IgD-negative memory B cell (primary cell): ENCODE measurements at regions not wholly inside any gene's neighbourhood (a gene's known extent, or its start where the extent isn't known, plus 50 kb on each side); places are given as distances from the start of the nearest gene placed in this dataset.
"Not testable (repeated sequence)": the region's sequence is repeated elsewhere in the genome, so short reads cannot be mapped to it uniquely, and the experiment has no call there.

Experiments
- H3K27ac Mint-ChIP-seq, 3 donors: one replicate each; pipeline ENCODE4 v1.8.0; 2020 to 2022; ENCODE audit warnings: mild to moderate bottlenecking in 3 of 3, mixed read lengths in 3 of 3, moderate library complexity in 1 of 3
- H3K27me3 Mint-ChIP-seq: one replicate; pipeline ENCODE4 v1.8.0; 2021; ENCODE audit warnings: mixed read lengths
- H3K36me3 Mint-ChIP-seq: one replicate; pipeline ENCODE4 v1.8.0; 2020; ENCODE audit warnings: mild to moderate bottlenecking, mixed read lengths
- H3K4me1 Mint-ChIP-seq, 3 donors: one replicate each; pipeline ENCODE4 v1.8.0; 2020 to 2022; ENCODE audit warnings: mixed read lengths in 3 of 3, mild to moderate bottlenecking in 1 of 3
- H3K4me3 Mint-ChIP-seq, 4 donors: one replicate each; pipeline ENCODE4 v1.8.0; 2020 to 2022; ENCODE audit warnings: mild to moderate bottlenecking in 4 of 4, mixed read lengths in 4 of 4, moderate library complexity in 3 of 4
- H3K9me3 Mint-ChIP-seq, 3 donors: one replicate each; pipeline ENCODE4 v1.8.0; 2020 to 2021; ENCODE audit warnings: mixed read lengths in 3 of 3, mild to moderate bottlenecking in 1 of 3

GRCh38 chr1:185432948-185433347, 115.9 kb upstream of the IVNS1ABP start:
- Mint-ChIP-seq H3K9me3 (peaks cover 0 to 12% (median 6%) of the 10 kb centered on the region in 3 donors), H3K27me3 (no peaks in the 10 kb centered on the region), H3K27ac (no peak overlapping the region), H3K36me3 (no peaks in the 10 kb centered on the region), H3K4me1 (no peaks in the 10 kb centered on the region), H3K4me3 (no peak overlapping the region)

GRCh38 chr1:185431612-185432011, 114.6 kb upstream of the IVNS1ABP start:
- H3K27me3 Mint-ChIP-seq: peaks cover 1% of the 10 kb centered on the region
- peaks cover 0 to 12% (median 6%) of the 10 kb centered on the region in 3 donors for H3K9me3 Mint-ChIP-seq
- no peak overlapping the region for H3K4me3 Mint-ChIP-seq
- no peak overlapping the region for H3K27ac Mint-ChIP-seq
- no peaks in the 10 kb centered on the region for H3K4me1 Mint-ChIP-seq
- H3K36me3 Mint-ChIP-seq: no peaks in the 10 kb centered on the region

DNA sequence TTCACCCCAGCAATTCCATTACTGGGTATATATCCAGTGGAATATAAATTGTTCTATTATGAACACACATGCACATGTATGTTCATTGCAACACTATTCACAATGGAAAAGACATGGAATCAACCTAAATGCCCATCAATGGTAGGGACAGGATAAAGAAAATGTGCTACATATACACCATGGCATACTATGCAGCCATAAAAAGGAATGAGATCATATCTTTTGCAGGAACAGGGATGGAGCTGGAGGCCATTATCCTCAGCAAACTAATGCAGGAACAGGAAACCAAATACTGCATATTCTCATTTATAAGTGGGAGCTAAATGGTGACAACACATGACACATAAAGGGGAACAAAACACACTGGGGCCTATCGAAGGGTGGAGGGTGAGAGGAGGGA, 112.6 kb upstream of the IVNS1ABP start:
- not testable (repeated sequence) for H3K36me3 Mint-ChIP-seq, H3K27ac Mint-ChIP-seq, H3K4me3 Mint-ChIP-seq, H3K4me1 Mint-ChIP-seq, H3K27me3 Mint-ChIP-seq
- peaks cover 0 to 12% (median 6%) of the 10 kb centered on the region in 3 donors for H3K9me3 Mint-ChIP-seq

- Mint-ChIP-seq H3K4me3 (no peak overlapping the region), H3K4me1 (no peaks in the 10 kb centered on the region), H3K27me3 (peaks cover 1% of the 10 kb centered on the region), H3K9me3 (peaks cover 0 to 12% (median 6%) of the 10 kb centered on the region in 3 donors), H3K27ac (no peak overlapping the region), H3K36me3 (no peaks in the 10 kb centered on the region)
These were observed 110.7 kb upstream of the IVNS1ABP start for GRCh38 chr1:185427776-185428175.

DNA sequence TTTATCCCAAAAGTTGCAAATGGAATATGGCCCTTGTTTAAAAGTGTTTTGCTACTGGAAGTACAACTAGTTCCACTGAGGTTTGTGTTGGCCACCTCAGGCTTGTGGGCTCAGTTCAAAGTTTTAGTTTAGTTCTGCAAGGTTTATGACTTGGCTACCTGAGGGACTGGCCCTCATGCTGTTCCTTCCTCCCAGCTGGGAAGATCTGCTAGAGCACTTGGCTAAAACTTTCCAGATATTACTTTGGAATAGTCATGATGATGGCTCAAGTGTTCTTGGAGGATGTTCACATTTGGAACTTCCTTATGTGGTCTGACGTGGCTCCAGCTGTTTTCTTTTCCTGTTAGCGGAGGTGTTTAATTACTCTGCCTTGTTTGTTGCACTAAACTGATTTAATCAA, 110.2 kb upstream of the IVNS1ABP start:
- H3K4me1 Mint-ChIP-seq: no peaks in the 10 kb centered on the region
- no peak overlapping the region for H3K27ac Mint-ChIP-seq
- no peak overlapping the region for H3K4me3 Mint-ChIP-seq
- H3K9me3 Mint-ChIP-seq: peaks cover 0 to 12% (median 6%) of the 10 kb centered on the region in 3 donors
- H3K27me3 Mint-ChIP-seq: peaks cover 1% of the 10 kb centered on the region
- H3K36me3 Mint-ChIP-seq: no peaks in the 10 kb centered on the region

DNA sequence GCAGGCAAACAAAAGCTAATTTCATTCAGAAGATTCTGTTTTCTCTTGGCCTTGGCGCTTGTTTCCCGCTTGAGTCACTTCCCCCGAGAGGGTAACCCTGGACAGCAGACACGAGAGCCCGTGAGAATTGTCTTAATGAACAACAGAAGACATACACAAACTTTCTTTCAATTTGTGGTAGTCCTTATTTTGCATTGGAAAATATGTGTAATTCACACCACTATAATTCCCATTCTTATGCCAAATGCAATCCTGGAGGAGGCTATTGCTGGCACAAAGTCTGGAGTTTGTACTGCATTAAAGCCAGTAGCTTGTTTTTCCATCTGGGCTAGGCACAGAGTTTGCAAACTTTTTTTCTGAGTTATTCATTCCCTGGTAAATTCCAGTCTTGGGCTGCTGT, 109.8 kb upstream of the IVNS1ABP start:
- no peak overlapping the region for H3K4me3 Mint-ChIP-seq
- H3K27ac Mint-ChIP-seq: peak overlapping the region in 1 of 3 donors; percentile 16
- H3K27me3 Mint-ChIP-seq: peaks cover 1% of the 10 kb centered on the region
- H3K4me1 Mint-ChIP-seq: no peaks in the 10 kb centered on the region
- H3K36me3 Mint-ChIP-seq: no peaks in the 10 kb centered on the region
- peaks cover 0 to 12% (median 6%) of the 10 kb centered on the region in 3 donors for H3K9me3 Mint-ChIP-seq

- no peaks in the 10 kb centered on the region for H3K36me3 Mint-ChIP-seq
- H3K9me3 Mint-ChIP-seq: peaks cover 0 to 7% (median 6%) of the 10 kb centered on the region in 3 donors
- H3K27ac Mint-ChIP-seq: no peak overlapping the region
- no peaks in the 10 kb centered on the region for H3K4me1 Mint-ChIP-seq
- no peak overlapping the region for H3K4me3 Mint-ChIP-seq
- H3K27me3 Mint-ChIP-seq: peaks cover 1% of the 10 kb centered on the region
These were observed 108.1 kb upstream of the IVNS1ABP start for GRCh38 chr1:185425163-185425562.

DNA sequence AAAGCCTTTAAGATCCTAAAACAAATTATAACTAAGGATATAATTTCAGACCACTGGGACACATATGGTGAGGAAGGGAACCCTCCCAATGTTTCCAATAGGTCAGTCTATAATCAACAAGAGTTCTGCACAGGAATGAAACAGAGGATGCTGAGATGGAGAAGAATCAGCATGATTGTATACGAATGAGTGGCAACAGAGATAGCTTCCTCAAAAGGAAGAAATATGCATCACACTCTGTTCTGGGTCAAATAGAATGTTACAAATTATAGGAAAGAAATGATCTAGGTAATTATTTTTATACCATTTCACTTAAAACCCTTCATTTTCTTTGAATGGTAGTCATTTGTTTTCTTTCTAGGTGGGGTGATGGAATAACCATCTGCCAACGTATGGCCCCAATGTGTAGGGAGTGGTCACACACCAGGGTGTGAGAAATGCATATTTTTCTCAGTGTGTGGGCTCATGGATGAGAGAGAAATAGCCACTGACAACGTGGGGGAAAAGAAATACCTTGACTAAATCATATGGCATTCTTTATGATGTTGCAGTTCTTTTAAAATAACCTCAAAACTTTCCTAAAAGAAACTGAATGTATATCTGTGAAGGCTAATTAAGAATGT, 104.6 kb upstream of the IVNS1ABP start:
- Mint-ChIP-seq H3K27ac (no peak overlapping the region), H3K27me3 (no peaks in the 10 kb centered on the region), H3K4me3 (no peak overlapping the region), H3K9me3 (no peaks in the 10 kb centered on the region), H3K4me1 (no peaks in the 10 kb centered on the region), H3K36me3 (no peaks in the 10 kb centered on the region)

- Mint-ChIP-seq H3K4me3 (no peak overlapping the region), H3K27me3 (no peaks in the 10 kb centered on the region), H3K36me3 (no peaks in the 10 kb centered on the region), H3K9me3 (no peaks in the 10 kb centered on the region), H3K4me1 (no peaks in the 10 kb centered on the region), H3K27ac (peak overlapping the region in 1 of 3 donors; percentile 58)
These were observed 103.6 kb upstream of the IVNS1ABP start for GRCh38 chr1:185420588-185421081.

- no peaks in the 10 kb centered on the region for H3K27me3 Mint-ChIP-seq
- H3K27ac Mint-ChIP-seq: no peak overlapping the region
- no peaks in the 10 kb centered on the region for H3K4me1 Mint-ChIP-seq
- no peaks in the 10 kb centered on the region for H3K9me3 Mint-ChIP-seq
- no peaks in the 10 kb centered on the region for H3K36me3 Mint-ChIP-seq
- no peak overlapping the region for H3K4me3 Mint-ChIP-seq
These were observed 102.7 kb upstream of the IVNS1ABP start for GRCh38 chr1:185419718-185420117.

GRCh38 chr1:185418472-185418871, 101.4 kb upstream of the IVNS1ABP start:
- Mint-ChIP-seq H3K27ac (no peak overlapping the region), H3K27me3 (no peaks in the 10 kb centered on the region), H3K36me3 (no peaks in the 10 kb centered on the region), H3K9me3 (no peaks in the 10 kb centered on the region), H3K4me3 (no peak overlapping the region), H3K4me1 (no peaks in the 10 kb centered on the region)

DNA sequence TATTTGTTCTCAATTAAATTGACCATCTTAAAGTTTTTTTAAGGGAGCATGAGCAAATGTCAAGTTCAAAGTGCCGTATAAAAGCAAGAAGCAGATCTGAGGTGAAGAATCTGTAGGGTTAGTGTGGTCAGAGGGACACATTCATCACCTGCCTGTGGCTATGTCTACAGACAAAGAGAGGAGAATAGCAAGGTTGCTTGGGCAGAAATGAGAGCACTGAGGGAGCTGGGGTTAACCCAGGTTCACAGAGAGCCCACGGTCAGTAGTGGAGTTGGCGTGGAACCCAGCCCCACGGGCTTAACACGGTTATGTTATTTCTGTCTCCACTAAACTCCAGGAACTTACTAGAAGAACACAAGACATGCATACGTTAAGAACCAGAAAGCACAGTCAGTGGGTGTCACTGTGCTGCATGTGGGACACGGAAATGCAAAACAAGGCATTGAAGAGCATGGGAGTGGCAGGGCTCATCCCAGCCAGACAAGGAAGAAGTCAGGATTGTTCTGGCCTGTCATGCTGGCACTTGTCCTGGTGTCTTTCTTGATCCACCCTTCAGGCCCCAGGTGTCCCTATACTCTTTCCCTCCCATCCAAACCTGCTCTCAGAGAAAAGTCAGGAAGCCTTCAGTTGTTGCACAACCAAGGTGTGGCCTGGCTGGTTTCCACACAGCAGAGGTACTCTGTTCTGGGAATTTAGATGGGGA, 95.5 kb upstream of the IVNS1ABP start:
- Mint-ChIP-seq H3K27me3 (no peaks in the 10 kb centered on the region), H3K27ac (no peak overlapping the region), H3K36me3 (no peaks in the 10 kb centered on the region), H3K9me3 (peaks cover 0 to 4% (median 0%) of the 10 kb centered on the region in 3 donors), H3K4me3 (no peak overlapping the region), H3K4me1 (peaks cover 11 to 16% (median 13%) of the 10 kb centered on the region in 3 donors)

- Mint-ChIP-seq H3K36me3 (no peaks in the 10 kb centered on the region), H3K27ac (no peak overlapping the region), H3K27me3 (no peaks in the 10 kb centered on the region), H3K4me3 (peak overlapping the region in 1 of 4 donors; percentile 9), H3K9me3 (peaks cover 0 to 7% (median 1%) of the 10 kb centered on the region in 3 donors), H3K4me1 (peaks cover 11 to 16% (median 13%) of the 10 kb centered on the region in 3 donors)
These were observed 92.9 kb upstream of the IVNS1ABP start for GRCh38 chr1:185409763-185410528.

DNA sequence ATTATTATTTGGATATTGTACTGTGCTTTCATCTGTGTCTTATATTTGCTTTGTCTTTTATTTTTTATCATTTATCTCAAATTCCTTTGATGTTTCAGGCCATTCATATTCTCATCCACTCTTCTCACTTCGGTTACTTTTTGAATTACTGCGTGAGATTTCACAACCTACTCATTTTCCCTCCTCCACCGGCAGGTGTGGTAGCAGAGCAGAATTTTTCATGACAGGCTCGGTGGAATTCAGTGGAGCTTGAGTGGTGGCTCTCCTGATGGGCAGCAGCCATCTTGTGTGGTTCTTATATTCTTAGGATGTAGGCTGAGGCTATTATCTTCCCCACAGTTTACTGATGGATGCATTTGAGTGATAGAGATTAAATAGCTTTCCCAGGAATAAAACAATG, 92.3 kb upstream of the IVNS1ABP start:
- Mint-ChIP-seq H3K27ac (no peak overlapping the region), H3K4me1 (peaks cover 11 to 16% (median 13%) of the 10 kb centered on the region in 3 donors), H3K4me3 (peak overlapping the region in 1 of 4 donors; percentile 76), H3K27me3 (no peaks in the 10 kb centered on the region), H3K9me3 (peaks cover 0 to 7% (median 1%) of the 10 kb centered on the region in 3 donors), H3K36me3 (no peaks in the 10 kb centered on the region)

GRCh38 chr1:185408700-185409270, 91.7 kb upstream of the IVNS1ABP start:
- Mint-ChIP-seq H3K27ac (peak overlapping the region in 1 of 3 donors; percentile 19), H3K9me3 (peaks cover 0 to 7% (median 1%) of the 10 kb centered on the region in 3 donors), H3K4me3 (peak overlapping the region in 3 of 4 donors; percentile 47 to 87 (median 86)), H3K27me3 (no peaks in the 10 kb centered on the region), H3K4me1 (peaks cover 11 to 16% (median 13%) of the 10 kb centered on the region in 3 donors), H3K36me3 (no peaks in the 10 kb centered on the region)
